GM21515 (cell line): ENCODE measurements at regions not wholly inside any gene's neighbourhood (a gene's known extent, or its start where the extent isn't known, plus 50 kb on each side); places are given as distances from the start of the nearest gene placed in this dataset.

Source experiments
- ATAC-seq: cut with Tn5 transposase; IDR thresholded peaks from one replicate; pipeline ENCODE4 v1.9.1; 2021; ENCODE audit not compliant: unreplicated experiment

- no peak for ATAC-seq
Observed at GRCh38 chr2:15718944-15719323, 127.3 kb downstream of the DDX1 start.

GRCh38 chr2:15719566-15720313, 128.1 kb downstream of the DDX1 start:
- no peak for ATAC-seq

DNA sequence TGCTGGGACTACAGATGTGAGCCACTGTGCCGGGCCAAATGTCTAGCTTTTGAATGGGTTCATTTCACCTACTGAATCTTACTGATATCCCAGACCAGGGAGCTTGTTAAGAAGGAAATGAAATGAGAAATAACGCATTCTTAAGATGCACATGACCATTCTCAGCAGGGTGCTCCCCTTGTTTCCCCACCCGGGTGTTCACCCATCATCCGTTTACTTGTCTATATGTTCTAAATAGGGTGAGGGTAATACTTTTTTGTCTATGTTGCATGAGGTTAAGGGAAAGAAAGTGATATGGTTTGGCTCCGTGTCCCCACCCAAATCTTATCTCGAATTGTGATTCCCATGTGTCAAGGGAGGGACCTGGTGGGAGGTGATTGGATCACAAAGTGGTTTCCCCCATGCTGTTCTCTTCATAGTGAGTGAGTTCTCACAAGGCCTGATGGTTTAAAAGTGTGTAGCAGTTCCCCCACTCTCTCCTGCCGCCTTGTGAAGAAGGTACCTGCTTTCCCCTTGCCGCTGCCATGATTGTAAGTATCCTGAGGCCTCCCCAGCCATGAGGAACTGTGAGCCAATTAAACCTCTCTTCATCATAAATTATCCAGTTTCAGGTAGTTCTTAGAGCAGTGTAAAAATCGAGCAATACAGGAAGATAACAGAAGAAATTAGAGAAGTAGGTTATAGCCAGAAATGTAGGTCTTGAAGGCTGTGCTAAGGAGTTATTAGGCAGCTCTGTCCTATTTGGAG, 129.1 kb downstream of the DDX1 start:
- ATAC-seq, result no peak

DNA sequence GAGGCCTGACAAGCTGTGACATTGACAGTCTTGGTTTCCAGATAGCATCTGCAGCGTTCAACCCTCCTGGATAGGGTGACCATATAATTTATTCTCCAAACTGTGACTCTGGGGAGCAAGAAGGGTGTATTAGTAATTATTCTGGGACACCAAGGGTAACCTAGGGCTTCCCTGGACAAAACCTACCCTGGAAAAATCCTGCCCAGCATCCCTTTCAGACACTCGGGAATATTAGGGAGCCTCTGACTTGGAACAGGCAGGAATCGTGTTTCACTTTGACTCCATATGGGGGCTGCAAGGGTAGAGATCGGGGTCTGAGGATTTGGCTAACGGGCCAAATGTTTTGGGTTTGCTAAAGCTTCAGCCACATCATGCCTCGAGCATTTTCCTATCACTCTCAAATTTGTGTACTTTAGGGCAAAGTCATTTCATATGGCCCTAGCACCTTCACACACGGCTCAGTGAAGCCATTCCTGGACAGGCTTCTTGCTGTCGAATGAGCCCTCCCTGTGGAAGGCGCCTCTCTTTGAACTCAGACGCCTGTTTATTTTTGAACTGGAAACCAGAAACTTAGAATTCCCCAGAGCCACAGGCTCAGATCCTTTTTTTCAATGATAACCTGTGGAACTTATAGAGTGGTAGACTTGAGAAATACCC, 129.9 kb downstream of the DDX1 start:
- no peak for ATAC-seq

GRCh38 chr2:15722980-15723379, 131.3 kb downstream of the DDX1 start:
- ATAC-seq, result no peak

DNA sequence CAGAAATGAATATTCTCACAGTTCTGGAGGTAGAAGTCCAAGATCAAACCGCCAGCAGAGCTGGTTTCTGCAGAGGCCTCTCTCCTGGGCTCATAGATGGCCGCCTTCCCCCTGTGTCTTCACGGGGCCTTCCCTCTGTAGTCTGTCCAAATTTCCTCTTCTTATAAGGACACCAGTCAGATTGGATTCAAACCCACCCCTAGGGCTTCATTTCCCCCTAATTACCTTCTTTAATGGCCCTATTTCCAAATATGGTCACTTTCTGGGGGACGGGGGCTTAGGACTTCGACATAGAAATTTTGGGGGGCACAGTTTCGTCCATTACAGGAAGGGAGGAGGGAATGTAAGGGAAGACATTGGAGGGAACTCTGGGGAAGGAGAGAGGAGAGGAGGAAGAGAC, 132.6 kb downstream of the DDX1 start:
- ATAC-seq, result no peak

DNA sequence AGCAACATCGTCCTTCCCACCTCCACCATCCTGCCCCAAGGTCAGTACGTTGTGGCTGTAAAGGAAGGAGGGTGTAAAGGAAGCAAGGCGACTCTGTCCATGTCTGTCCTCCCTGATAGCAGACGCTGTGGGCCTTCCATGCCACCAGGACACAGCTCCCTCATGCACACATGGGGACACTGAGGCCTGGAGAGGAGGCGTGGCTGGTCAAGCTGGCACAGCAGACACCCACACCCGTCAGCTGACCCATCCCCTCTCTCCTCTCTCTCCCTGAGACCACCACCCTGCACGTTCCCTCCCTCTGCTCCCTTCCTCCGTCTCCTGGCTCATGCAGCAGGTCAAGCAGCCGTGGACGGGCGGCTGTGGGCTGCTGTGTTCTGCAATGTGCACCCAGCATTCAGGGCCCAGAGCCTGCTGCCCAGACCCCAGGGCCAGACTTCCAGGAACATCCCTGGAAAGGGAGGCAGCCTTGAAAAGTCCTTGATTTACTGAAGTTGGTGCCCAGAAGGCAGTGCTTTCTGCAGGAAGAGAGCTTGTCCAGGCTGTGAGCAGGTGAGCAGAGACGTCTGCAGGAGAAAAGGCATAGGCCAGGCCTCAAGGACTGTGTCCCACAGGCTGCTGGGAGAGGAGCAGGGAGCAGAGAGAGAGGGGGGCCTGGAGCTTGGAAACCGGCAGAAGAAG, 133.6 kb downstream of the DDX1 start:
- no peak for ATAC-seq

DNA sequence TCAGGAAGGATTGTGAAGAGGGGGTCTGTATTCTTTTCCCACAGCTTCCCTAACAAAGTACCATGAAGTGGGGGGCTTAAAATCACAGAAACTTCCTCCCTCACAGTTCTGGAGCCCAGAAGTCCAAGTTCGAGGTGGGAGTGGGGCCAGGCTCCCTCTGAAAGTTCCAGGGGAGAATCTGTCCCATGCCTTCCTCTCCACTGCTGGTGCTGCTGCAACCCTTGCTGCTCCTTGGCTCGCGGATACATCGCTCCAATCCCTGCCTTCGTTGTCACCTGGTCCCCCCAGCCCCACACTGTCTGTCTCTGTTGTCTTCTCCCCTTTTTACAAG, 134.1 kb downstream of the DDX1 start:
- ATAC-seq, result no peak

DNA sequence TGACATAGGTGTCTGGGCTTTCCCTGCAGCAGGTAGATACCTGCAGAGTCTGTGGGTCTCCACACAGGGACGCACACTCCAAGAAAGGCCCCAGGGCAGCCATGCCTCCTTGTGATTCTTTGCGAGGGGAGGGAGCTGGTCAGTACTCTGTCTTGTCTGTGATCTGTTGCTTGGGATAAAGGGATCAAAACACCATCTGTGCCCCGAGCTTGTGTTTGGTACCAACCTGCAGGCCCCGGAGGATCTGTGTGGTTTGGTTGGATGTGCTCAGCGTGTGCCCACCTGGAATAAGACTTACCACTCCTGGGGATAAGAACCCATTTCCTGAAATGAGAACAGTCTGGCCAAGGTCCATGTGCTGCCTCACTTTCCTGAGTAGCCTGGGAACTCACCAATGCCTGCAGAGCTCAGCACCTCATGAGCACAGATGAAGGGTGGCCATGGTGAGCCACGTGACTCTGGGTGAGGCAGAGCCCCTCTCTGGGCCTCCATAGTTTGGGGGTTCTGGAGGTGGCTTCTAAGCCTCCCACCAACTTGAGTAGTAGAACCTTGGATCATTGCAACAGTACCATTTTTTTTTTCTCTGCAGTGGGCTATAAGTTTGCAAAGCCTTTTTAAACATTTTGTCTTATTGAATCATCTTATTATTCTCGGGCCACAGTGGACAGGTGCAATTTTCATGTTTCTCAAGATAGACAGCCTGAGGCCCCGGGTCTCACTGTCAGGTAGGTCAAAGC, 134.8 kb downstream of the DDX1 start:
- no peak for ATAC-seq

- no peak for ATAC-seq
Observed at GRCh38 chr2:15727396-15728244, 136.0 kb downstream of the DDX1 start.

DNA sequence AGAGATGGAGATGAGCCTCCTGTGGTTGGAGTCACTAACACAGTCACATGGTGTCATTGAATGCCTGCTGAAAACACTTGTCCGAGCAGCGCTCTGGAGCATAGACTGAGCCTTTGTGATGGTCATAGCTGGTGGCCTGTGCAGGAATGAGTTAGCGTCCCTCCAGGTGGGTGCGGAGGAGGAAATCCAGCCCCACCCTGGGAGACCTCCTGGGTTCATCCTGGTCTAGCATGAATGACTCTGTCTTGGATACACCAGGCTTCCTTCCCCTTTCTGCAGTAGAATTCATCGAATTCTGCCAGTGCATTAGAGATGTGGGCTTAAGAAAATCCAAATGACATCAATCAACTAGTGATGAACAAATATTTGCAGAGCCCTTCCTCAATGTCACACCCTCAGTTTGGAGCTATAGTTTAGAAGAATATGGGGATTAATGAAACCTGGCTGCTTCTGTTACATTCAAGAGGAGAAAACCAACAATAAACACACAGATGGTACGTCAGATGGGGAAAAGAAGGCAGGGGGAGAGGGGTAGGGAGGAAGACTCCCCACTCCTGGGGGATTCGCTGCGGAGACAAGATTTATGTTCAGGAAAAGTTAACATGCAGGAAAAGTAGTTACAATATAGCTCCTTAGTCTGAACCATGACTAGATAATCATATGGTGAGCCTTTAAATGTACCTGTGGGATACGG, 136.7 kb downstream of the DDX1 start:
- no peak for ATAC-seq

- no peak for ATAC-seq
Observed at GRCh38 chr2:15729001-15729400, 137.3 kb downstream of the DDX1 start.

DNA sequence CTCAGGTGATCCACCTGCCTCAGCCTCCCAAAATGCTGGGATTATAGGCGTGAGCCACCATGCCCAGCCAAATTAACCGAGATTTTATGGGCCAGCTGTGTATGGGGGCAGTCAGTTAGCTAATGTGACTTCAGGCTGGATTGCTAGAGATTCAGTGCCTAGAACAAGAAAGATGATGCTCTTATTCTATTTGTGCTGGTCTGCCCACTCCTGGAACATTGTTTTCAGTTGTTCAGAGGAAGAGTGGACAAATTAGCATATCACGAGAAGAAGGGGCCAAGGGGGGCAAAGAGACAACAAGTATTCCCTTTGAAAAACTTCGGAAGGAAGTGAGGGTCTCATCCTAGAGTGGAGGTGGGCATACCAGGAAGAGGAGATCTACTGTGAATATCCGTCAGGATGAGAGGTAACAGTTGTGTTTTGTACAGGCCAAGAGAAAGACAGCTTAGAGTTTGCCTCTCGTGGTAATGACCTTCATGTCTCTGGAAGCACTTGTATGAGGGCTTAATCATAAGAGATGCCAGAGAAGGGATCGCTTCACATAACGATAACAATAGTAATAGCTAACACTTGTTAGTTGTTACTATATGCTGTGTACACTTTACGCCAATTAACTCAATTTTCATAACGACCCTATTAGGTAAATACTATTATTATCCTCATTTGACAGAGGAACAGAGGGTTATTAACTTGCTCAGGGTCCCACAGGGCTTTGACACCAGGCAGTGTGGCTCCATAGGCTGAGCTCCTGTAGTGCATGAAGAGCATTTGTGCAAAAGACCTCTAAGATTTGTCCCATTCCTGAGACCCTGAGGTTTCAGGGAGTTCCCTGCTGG, 138.3 kb downstream of the DDX1 start:
- ATAC-seq, result peak; percentile 2

GRCh38 chr2:15730545-15731212, 139.0 kb downstream of the DDX1 start:
- ATAC-seq, result peak; percentile 42

DNA sequence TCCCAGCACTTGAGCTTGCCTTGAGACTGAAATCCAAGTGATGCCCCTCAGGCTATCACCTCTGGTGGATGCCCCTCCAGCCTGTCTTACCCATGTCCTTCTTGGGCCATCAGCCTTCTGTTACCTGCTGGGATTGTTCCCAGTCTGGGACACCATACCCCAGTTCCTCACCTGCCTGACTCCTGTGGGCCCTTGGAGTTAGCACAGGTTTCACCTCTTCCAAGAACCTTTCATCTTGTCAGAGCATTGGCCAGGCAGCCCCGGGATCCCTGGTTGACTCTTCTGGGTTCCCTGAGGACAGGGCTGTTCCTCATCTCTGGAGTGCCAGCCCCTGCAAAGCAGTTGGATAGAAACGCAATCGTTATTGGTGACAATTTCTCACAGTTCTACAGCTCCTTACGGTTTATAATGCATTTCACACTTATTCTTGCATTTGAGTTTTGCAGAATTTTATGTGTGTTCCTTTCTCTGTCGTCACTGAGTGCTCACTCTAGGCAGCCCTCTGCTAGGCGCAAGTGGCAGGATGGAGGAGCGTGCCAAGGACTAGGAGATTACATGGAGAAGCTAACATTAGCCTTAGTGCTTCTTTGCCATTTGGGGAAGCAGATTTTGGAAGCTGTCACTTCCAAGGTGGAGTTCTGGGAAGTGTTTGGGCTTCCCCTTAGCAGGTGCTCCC, 139.7 kb downstream of the DDX1 start:
- ATAC-seq, result no peak

DNA sequence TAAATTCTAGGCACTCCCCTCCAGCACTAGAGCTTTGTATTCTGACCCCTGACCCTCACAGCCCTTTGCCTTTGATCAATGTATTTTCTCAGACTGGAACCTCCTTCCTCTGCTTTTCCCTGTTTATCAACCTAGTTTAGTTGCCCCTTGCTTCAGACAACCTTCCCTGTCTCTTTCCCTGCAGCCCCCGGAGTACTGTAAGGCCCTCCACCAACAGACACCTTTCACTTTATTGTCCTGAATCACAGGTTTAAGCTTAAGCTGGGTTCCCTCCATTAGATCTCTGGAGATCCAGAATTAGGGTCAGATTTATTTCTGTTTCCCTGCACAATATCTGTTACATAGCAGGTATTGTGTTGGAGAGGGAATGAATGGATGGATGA, 140.2 kb downstream of the DDX1 start:
- no peak for ATAC-seq

- peak; percentile 98 for ATAC-seq
Observed at GRCh38 chr2:15732341-15733077, 140.8 kb downstream of the DDX1 start.
